K562 (cell line): ENCODE measurements at regions not wholly inside any gene's neighbourhood (a gene's known extent, or its start where the extent isn't known, plus 50 kb on each side); places are given as distances from the start of the nearest gene placed in this dataset.

ENCODE experiments used
- ATAC-seq: fragments of 200-7000 bp; cut with Tn5 transposase; 3 replicates; pipeline ENCODE4 v1.9.1; 2020; ENCODE audit warnings: moderate library complexity
- BruUV-seq: library from RNA; stranded (reverse); fragments of 400-500 nt; replicated peaks from 2 replicates; lab custom pipeline; 2021; lab: Mats Ljungman, UMichigan
- CTCF ChIA-PET: fragments of 300-600 bp; formaldehyde crosslinking; extraction: SDS; loops from one replicate; lab custom pipeline; 2021; ENCODE audit warnings: low intra/inter-chr PET ratio; lab: Yijun Ruan, JAX
- POLR2A ChIA-PET: fragments of 300-600, 350-650 bp; sonication (Branson Sonifier 250); formaldehyde crosslinking; extraction: SDS; loops from one replicate; lab custom pipeline; 2021; ENCODE audit warnings: antibody characterized with exemption, inconsistent platforms; lab: Yijun Ruan, JAX
- DNase-seq, 4 experiments: peaks; one replicate each; pipeline versions ENCODE4 v3.0.0 to v3.0.0-alpha.2; 2011 to 2018; ENCODE audit warnings: low spot score in 3 of 4, mixed read lengths in 3 of 4; ENCODE audit errors: extremely low read depth in 1 of 4
- FAIRE-seq: peaks from 2 replicates; lab custom pipeline; 2011; peaks lifted over from hg19 to GRCh38; lab: Jason Lieb, UNC
- H2AFZ ChIP-seq: 2 replicates; pipeline ENCODE4 v1.6.0; 2011; ENCODE audit warnings: low read depth, low read length, control low read depth, inconsistent platforms
- H3K27ac ChIP-seq: fragments of 200-600 bp; 3 replicates; pipeline ENCODE4 v1.8.0; 2011; ENCODE audit warnings: low read depth, mild to moderate bottlenecking, control low read depth, inconsistent platforms, low read length, moderate library complexity, mixed read lengths; ENCODE audit errors: extremely low read depth
- H3K27me3 ChIP-seq, 2 experiments: fragments of 300-600 bp in 1 of 2; 2 replicates in 1 of 2; 3 replicates in 1 of 2; pipeline versions ENCODE4 v1.6.0 to v1.8.0; 2011; ENCODE audit warnings: inconsistent platforms in 2 of 2, low read length in 2 of 2, mild to moderate bottlenecking in 1 of 2, mixed read lengths in 1 of 2, moderate library complexity in 1 of 2; ENCODE audit not compliant: control insufficient read depth in 2 of 2, insufficient read depth in 2 of 2
- H3K36me3 ChIP-seq: fragments of 300-600 bp; 3 replicates; pipeline ENCODE4 v1.8.0; 2011; ENCODE audit warnings: mild to moderate bottlenecking, low read length, inconsistent platforms; ENCODE audit not compliant: control insufficient read depth, insufficient read depth
- H3K4me1 ChIP-seq, 2 experiments: fragments of 200-600 bp in 1 of 2; replicated peaks in 1 of 2; 2 replicates in 1 of 2; 3 replicates in 1 of 2; pipeline versions ENCODE4 v1.5.1 to v1.8.0; 2011; ENCODE audit warnings: inconsistent platforms in 2 of 2, low read length in 2 of 2, mild to moderate bottlenecking in 1 of 2, mixed read lengths in 1 of 2, moderate library complexity in 1 of 2; ENCODE audit not compliant: control insufficient read depth in 2 of 2, insufficient read depth in 2 of 2
- H3K4me2 ChIP-seq: 2 replicates; pipeline ENCODE4 v1.6.1; 2011; ENCODE audit warnings: low read length, control low read depth, inconsistent platforms, mixed read lengths; ENCODE audit not compliant: insufficient read depth
- H3K4me3 ChIP-seq: fragments of 200-600 bp; sonication (generic), shearing (Covaris generic); 2 replicates; pipeline ENCODE4 v1.5.1; 2016; ENCODE audit warnings: control low read depth, inconsistent platforms
- H3K79me2 ChIP-seq: fragments of 200-600 bp; 3 replicates; pipeline ENCODE4 v1.8.0; 2011; ENCODE audit warnings: low read length, inconsistent platforms; ENCODE audit not compliant: control insufficient read depth, insufficient read depth
- H3K9ac ChIP-seq, 2 experiments: 2 replicates each; pipeline versions ENCODE4 v1.6.0 to v1.6.1; 2011; ENCODE audit warnings: low read depth in 2 of 2, low read length in 2 of 2, control low read depth in 1 of 2, inconsistent platforms in 1 of 2, mild to moderate bottlenecking in 1 of 2, mixed read lengths in 1 of 2; ENCODE audit not compliant: insufficient read depth in 1 of 2
- H3K9me1 ChIP-seq: one replicate; pipeline ENCODE4 v1.6.0; 2011; ENCODE audit warnings: inconsistent platforms, mild to moderate bottlenecking, low read length, moderate library complexity; ENCODE audit not compliant: control insufficient read depth, insufficient read depth
- H3K9me3 ChIP-seq: replicated peaks from 2 replicates; pipeline ENCODE4 v1.5.1; 2011; ENCODE audit warnings: low read depth, low read length, inconsistent platforms; ENCODE audit not compliant: control insufficient read depth, insufficient read depth
- H4K20me1 ChIP-seq: replicated peaks from 2 replicates; pipeline ENCODE4 v1.6.1; 2011; ENCODE audit warnings: low read length, inconsistent platforms, mixed read lengths; ENCODE audit not compliant: control insufficient read depth, insufficient read depth
- CBX5 ChIP-seq: IDR thresholded peaks from 2 replicates; pipeline ENCODE4 v1.6.1; 2014; ENCODE audit warnings: low read depth, borderline replicate concordance
- CREM ChIP-seq: IDR thresholded peaks from 2 replicates; pipeline ENCODE4 v1.6.1; 2014; ENCODE audit warnings: antibody characterized with exemption, low read depth
- GABPB2 ChIP-seq: fragments of 250-450 bp; sonication (Bioruptor Pico); conservative IDR thresholded peaks from 2 replicates; pipeline ENCODE4 v1.5.1; 2021; ENCODE audit warnings: mild to moderate bottlenecking
- PRPF4 ChIP-seq: fragments of 200-400 bp; formaldehyde crosslinking; IDR thresholded peaks from one replicate; pipeline ENCODE4 v1.6.1; 2017; ENCODE audit warnings: low read length, low read depth, mild to moderate bottlenecking; ENCODE audit not compliant: insufficient read depth, poor library complexity, severe bottlenecking
- PTBP1 ChIP-seq: fragments of 200-400 bp; formaldehyde crosslinking; IDR thresholded peaks from 2 replicates; pipeline ENCODE4 v1.6.1; 2017; ENCODE audit warnings: low read depth, low read length
- SAP30 ChIP-seq: fragments of 200-600 bp; sonication (generic); IDR thresholded peaks from 2 replicates; pipeline ENCODE4 v1.6.1; 2012; ENCODE audit warnings: borderline replicate concordance, low read depth, mild to moderate bottlenecking, moderate library complexity, low read length, control low read depth, inconsistent platforms; ENCODE audit not compliant: insufficient read depth, poor library complexity, severe bottlenecking
- STAT5A ChIP-seq: IDR thresholded peaks from 2 replicates; pipeline ENCODE4 v1.6.1; 2012; ENCODE audit warnings: low read length, inconsistent platforms, borderline replicate concordance
- TFAM ChIP-seq: fragments of 250-450 bp; sonication (Bioruptor Pico); conservative IDR thresholded peaks from 2 replicates; pipeline ENCODE4 v1.5.0; 2021; ENCODE audit warnings: mild to moderate bottlenecking, moderate library complexity
- TSC22D4 ChIP-seq: fragments of 450-650 bp; IDR thresholded peaks from 2 replicates; pipeline ENCODE4 v1.6.1; 2016; ENCODE audit warnings: missing genetic modification characterization, missing biosample characterization, control low read depth
- ZBTB17 ChIP-seq: fragments of 450-650 bp; formaldehyde crosslinking; IDR thresholded peaks from 2 replicates; pipeline ENCODE4 v1.4.0; 2020; ENCODE audit warnings: mild to moderate bottlenecking
- ZNF263 ChIP-seq: sonication (generic); formaldehyde crosslinking; IDR thresholded peaks from 2 replicates; pipeline ENCODE4 v1.8.0; 2022; ENCODE audit warnings: mild to moderate bottlenecking, missing genetic modification reagents, borderline replicate concordance
- ZNF780A ChIP-seq: fragments of 250-450 bp; sonication (Bioruptor Pico); IDR thresholded peaks from 2 replicates; pipeline ENCODE4 v1.5.0; 2021; ENCODE audit warnings: mild to moderate bottlenecking
- WGBS: fragments of 100-300 bp; shearing (Covaris generic); methylation state at CpG from one replicate; pipeline ENCODE4 v1.1.6; 2016; ENCODE audit warnings: low coverage, mixed read lengths; ENCODE audit not compliant: insufficient coverage; ENCODE audit errors: missing lambda C conversion rate; 5-methylcytosine and 5-hydroxymethylcytosine counted together
- in situ Hi-C: fragments of 300-500 bp; cut with MboI; formaldehyde crosslinking; loops from 4 replicates; pipeline ENCODE4 v1.15.0; 2018; ENCODE audit warnings: inconsistent platforms, mixed read lengths
- intact Hi-C: fragments of 100-400 bp; cut with micrococcal nuclease; formaldehyde crosslinking; loops from 2 replicates; pipeline ENCODE4 v1.14.2; 2022

- H3K9me3 ChIP-seq, result no peaks in the 10 kb centered on the region
- no TSS peak for BruUV-seq
- H3K4me1 ChIP-seq, result no peaks in the 10 kb centered on the region
- FAIRE-seq, result no peak
- no peak overlapping the region for H3K27ac ChIP-seq
- in situ Hi-C loops (no loop called here), intact Hi-C loops (no loop called here)
- H3K36me3 ChIP-seq, result no peaks in the 10 kb centered on the region
- CTCF ChIA-PET, result no interaction called here
- H2AFZ ChIP-seq, result no peak overlapping the region
- no peak overlapping the region for H3K9ac ChIP-seq
- no peaks in the 10 kb centered on the region for H4K20me1 ChIP-seq
- POLR2A ChIA-PET, result no interaction called here
- 33% methylated on average over 1 of the region's 1 CpG for WGBS
- no peaks in the 10 kb centered on the region for H3K9me1 ChIP-seq
- TF ChIP-seq STAT5A (no peak), GABPB2 (CRISPR knock-in tag) (no peak), PRPF4 (no peak), TFAM (CRISPR knock-in tag) (no peak), SAP30 (no peak), CREM (no peak), ZNF780A (CRISPR knock-in tag) (no peak), CBX5 (no peak), ZBTB17 (CRISPR knock-in tag) (no peak), TSC22D4 (tag) (no peak), ZNF263 (no peak), PTBP1 (no peak)
- H3K79me2 ChIP-seq, result no peaks in the 10 kb centered on the region
- H3K4me3 ChIP-seq, result no peak overlapping the region
- no peak overlapping the region for H3K4me2 ChIP-seq
- DNase-seq, result no peak
- no peaks in the 10 kb centered on the region for H3K27me3 ChIP-seq
- ATAC-seq, result no peak
These were observed 89.5 kb upstream of the DPP10 start for GRCh38 chr2:114352988-114353387.
